Endothelial cell of umbilical vein (primary cell): ENCODE measurements at regions not wholly inside any gene's neighbourhood (a gene's known extent, or its start where the extent isn't known, plus 50 kb on each side); places are given as distances from the start of the nearest gene placed in this dataset.

Source experiments
- CTCF ChIP-seq, 2 donors: IDR thresholded peaks; 1 replicate in 1 of 2; 2 replicates in 1 of 2; pipeline ENCODE4 v1.5.1; 2011; ENCODE audit warnings: low read length in 2 of 2, mild to moderate bottlenecking in 2 of 2, moderate library complexity in 2 of 2, control low read depth in 1 of 2, inconsistent platforms in 1 of 2, low read depth in 1 of 2; ENCODE audit not compliant: insufficient read depth in 1 of 2; ENCODE audit errors: extremely low read depth in 1 of 2
- EZH2 ChIP-seq: IDR thresholded peaks from 2 replicates; pipeline ENCODE4 v1.6.1; 2012; ENCODE audit warnings: borderline replicate concordance, low read depth, mild to moderate bottlenecking, moderate library complexity, low read length, inconsistent platforms; ENCODE audit not compliant: severe bottlenecking
- FOS ChIP-seq: IDR thresholded peaks from 2 replicates; pipeline ENCODE4 v1.6.1; 2011; ENCODE audit warnings: mild to moderate bottlenecking, low read length, moderate library complexity, borderline replicate concordance; ENCODE audit not compliant: insufficient read depth
- JUN ChIP-seq: IDR thresholded peaks from 2 replicates; pipeline ENCODE4 v1.6.1; 2011; ENCODE audit warnings: borderline replicate concordance, low read depth; ENCODE audit not compliant: insufficient read length, insufficient read depth
- MYC ChIP-seq: IDR thresholded peaks from one replicate; pipeline ENCODE4 v1.6.1; 2011; ENCODE audit warnings: mild to moderate bottlenecking, low read depth, low read length
- POLR2A ChIP-seq: IDR thresholded peaks from 2 replicates; pipeline ENCODE4 v1.6.1; 2012; ENCODE audit warnings: low read depth, mild to moderate bottlenecking, control low read depth, low read length
- POLR2AphosphoS5 ChIP-seq: IDR thresholded peaks from 2 replicates; pipeline ENCODE4 v1.6.1; 2012; ENCODE audit warnings: low read depth, mild to moderate bottlenecking, control low read depth, low read length, moderate library complexity; ENCODE audit not compliant: insufficient read depth
- TF ChIP-seq, protein P1 (sequence below): IDR thresholded peaks from 2 replicates; pipeline ENCODE4 v1.6.1; 2011; ENCODE audit not compliant: insufficient read depth, insufficient read length

DNA sequence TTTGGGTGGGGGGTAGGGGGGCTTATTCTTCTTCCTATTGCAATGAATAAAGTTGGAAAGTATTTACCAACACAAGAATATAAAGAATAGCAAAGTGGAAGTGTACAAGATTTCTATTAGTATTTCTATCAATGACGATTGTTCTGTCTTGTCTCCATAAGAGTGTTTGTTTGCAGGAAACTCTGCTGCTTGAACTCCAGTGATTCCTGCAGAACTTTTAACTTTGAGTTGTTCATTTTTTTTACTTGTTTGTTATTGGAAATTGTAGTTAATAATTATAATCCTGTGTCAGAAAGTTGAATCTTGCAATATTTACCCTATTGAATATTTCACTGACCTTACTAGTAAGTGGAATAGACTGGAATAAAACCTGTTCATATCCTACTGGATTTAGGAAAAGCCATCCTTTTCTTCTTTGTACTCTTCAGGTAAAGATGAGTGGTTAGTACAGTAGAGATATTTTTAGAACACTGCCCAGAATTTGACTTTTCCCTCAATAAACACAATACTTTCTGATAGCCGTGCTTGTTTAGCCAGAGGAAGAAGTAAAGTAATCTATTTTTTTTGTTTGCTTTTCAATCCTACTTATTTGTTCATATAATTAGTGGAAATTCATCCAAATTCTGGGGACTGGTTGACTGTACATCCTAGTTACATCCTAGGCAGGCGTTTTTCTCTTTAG lies 340.4 kb downstream of the TENT4A start:
- no peak for TF ChIP-seq POLR2AphosphoS5
- no peak for TF ChIP-seq CTCF (IDR thresholded peaks at IDR 0.05; ENCODE audit: extremely low read depth in 1 of 2, insufficient read depth in 1 of 2, low read depth in 1 of 2, low read length in 2 of 2)
- TF ChIP-seq EZH2 = no peak
- no peak for TF ChIP-seq FOS
- TF ChIP-seq, protein P1, sequence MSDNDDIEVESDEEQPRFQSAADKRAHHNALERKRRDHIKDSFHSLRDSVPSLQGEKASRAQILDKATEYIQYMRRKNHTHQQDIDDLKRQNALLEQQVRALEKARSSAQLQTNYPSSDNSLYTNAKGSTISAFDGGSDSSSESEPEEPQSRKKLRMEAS = no peak
- TF ChIP-seq POLR2A = no peak
- no peak for TF ChIP-seq MYC
- no peak for TF ChIP-seq JUN
